Brain microvascular endothelial cell (primary cell): ENCODE measurements at regions not wholly inside any gene's neighbourhood (a gene's known extent, or its start where the extent isn't known, plus 50 kb on each side); places are given as distances from the start of the nearest gene placed in this dataset.

Experiments
- DNase-seq: peaks from one replicate; pipeline ENCODE4 v3.0.0-alpha.2; 2020
- H3K27ac ChIP-seq: fragments of 250-450 bp; sonication (Bioruptor Pico); 2 replicates; pipeline ENCODE4 v1.5.1; 2020; ENCODE audit warnings: mild to moderate bottlenecking, moderate library complexity
- H3K27me3 ChIP-seq: fragments of 250-450 bp; sonication (Bioruptor Pico); replicated peaks from 2 replicates; pipeline ENCODE4 v1.5.1; 2020; ENCODE audit warnings: mild to moderate bottlenecking
- H3K36me3 ChIP-seq: fragments of 250-450 bp; sonication (Bioruptor Pico); replicated peaks from 2 replicates; pipeline ENCODE4 v1.5.1; 2020; ENCODE audit warnings: mild to moderate bottlenecking
- H3K4me3 ChIP-seq: 2 replicates; pipeline ENCODE4 v1.5.1; 2011; ENCODE audit warnings: low read depth, mild to moderate bottlenecking, control low read depth, low read length, moderate library complexity
- CTCF ChIP-seq: IDR thresholded peaks from 2 replicates; pipeline ENCODE4 v1.5.1; 2011; ENCODE audit warnings: low read depth, mild to moderate bottlenecking, moderate library complexity, low read length, control low read depth, inconsistent platforms; ENCODE audit errors: missing control alignments
- in situ Hi-C: cut with HindIII; loops from 2 replicates; pipeline ENCODE4 v1.10.0; 2017; ENCODE audit warnings: low sequenced_read_pairs, low pct_ligation_motif_present

GRCh38 chr3:168425936-168426595 lies 330.3 kb upstream of the GOLIM4 start:
- H3K4me3 ChIP-seq, result no peak overlapping the region
- H3K27me3 ChIP-seq, result no peaks in the 10 kb centered on the region
- no peaks in the 10 kb centered on the region for H3K36me3 ChIP-seq
- in situ Hi-C loops, result no loop called here
- TF ChIP-seq CTCF, result no peak
- H3K27ac ChIP-seq, result peak overlapping the region; percentile 71
- DNase-seq, result peak; percentile 71

- DNase-seq, result peak; percentile 71
- no peaks in the 10 kb centered on the region for H3K27me3 ChIP-seq
- TF ChIP-seq CTCF, result no peak
- H3K36me3 ChIP-seq, result no peaks in the 10 kb centered on the region
- in situ Hi-C loops, result no loop called here
- no peak overlapping the region for H3K4me3 ChIP-seq
- peak overlapping the region; percentile 93 for H3K27ac ChIP-seq
These were observed 328.5 kb upstream of the GOLIM4 start for GRCh38 chr3:168424059-168424734.

- H3K27ac ChIP-seq, result no peak overlapping the region
- no peak overlapping the region for H3K4me3 ChIP-seq
- no peaks in the 10 kb centered on the region for H3K27me3 ChIP-seq
- in situ Hi-C loops, result no loop called here
- no peaks in the 10 kb centered on the region for H3K36me3 ChIP-seq
- DNase-seq, result no peak
- TF ChIP-seq CTCF, result no peak
These were observed 327.1 kb upstream of the GOLIM4 start for GRCh38 chr3:168422843-168423242.

- DNase-seq, result no peak
- Histone ChIP-seq H3K27me3 (no peaks in the 10 kb centered on the region), H3K27ac (no peak overlapping the region), H3K36me3 (no peaks in the 10 kb centered on the region), H3K4me3 (no peak overlapping the region)
- no peak for TF ChIP-seq CTCF
- in situ Hi-C loops, result no loop called here
These were observed 323.4 kb upstream of the GOLIM4 start for GRCh38 chr3:168419091-168419490.

- no peak for DNase-seq
- in situ Hi-C loops, result no loop called here
- Histone ChIP-seq H3K36me3 (no peaks in the 10 kb centered on the region), H3K4me3 (no peak overlapping the region), H3K27me3 (no peaks in the 10 kb centered on the region), H3K27ac (no peak overlapping the region)
- no peak for TF ChIP-seq CTCF
These were observed 321.3 kb upstream of the GOLIM4 start for GRCh38 chr3:168417016-168417415.
